Bone marrow (tissue), 2 donors: ENCODE measurements at regions not wholly inside any gene's neighbourhood (a gene's known extent, or its start where the extent isn't known, plus 50 kb on each side); places are given as distances from the start of the nearest gene placed in this dataset.
"Not testable (repeated sequence)": the region's sequence is repeated elsewhere in the genome, so short reads cannot be mapped to it uniquely, and the experiment has no call there.

Experiments used
- DNase-seq, 2 donors: peaks; one replicate each; lab custom pipeline; 2025; lab: John Stamatoyannopoulos, UW

DNA sequence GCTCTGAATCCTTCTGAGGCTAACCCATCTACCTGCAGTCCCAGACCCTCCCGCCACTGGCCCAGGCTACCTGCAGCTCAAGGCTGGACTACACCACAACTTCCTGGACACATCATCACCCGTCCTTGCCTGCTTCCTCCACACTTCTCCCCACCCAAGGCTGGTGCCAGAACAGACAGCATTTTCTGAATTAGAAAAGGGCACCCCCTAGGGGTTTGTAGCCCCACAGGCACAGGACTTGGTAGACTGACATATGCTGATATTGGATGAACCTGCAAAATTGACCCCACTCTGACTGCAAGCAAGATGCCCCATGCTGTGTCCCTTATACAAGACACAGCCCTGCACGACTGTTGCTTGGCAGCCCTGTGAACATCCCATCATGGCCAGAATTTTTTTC, 271.5 kb upstream of the C16orf82 start:
- no peak for DNase-seq

DNA sequence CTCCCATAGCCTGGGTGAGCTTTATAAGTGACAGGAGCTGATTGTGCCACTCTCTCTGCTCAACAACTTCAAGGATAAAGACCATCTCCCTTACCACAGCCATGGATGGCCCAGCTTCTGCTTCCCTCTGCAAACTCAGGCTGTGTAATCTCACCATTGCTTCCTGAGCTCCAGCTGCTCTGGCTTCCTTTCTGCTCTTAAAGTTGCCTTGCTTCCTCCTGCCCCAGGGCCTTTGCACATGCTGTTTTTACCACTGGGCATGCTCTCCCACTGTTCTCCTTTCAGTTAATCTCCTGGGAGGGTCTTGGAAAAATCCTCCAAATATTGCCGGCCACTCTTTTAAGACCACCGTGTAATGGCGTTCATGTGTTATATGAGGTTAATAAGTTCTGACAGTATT, 265.1 kb upstream of the C16orf82 start:
- DNase-seq, result no peak

DNA sequence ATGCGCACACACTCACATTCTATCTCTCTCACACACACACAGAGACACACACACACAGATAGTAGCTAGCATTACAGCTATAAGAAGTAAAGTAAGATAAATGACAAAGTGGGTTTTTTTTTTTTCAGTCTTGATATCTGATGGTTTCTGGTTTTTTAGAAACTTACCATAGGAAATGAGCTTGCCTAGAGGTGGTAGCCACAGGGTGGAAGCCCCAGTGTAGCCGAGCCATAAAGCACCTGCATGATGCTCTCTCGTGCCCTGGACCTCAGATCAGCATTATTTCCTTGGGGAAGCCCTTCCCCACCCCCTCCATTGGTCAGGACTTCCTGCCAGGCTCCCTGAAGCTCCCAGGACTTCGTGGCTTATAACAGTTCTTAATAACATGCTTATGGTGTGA, 264.3 kb upstream of the C16orf82 start:
- no peak for DNase-seq

DNA sequence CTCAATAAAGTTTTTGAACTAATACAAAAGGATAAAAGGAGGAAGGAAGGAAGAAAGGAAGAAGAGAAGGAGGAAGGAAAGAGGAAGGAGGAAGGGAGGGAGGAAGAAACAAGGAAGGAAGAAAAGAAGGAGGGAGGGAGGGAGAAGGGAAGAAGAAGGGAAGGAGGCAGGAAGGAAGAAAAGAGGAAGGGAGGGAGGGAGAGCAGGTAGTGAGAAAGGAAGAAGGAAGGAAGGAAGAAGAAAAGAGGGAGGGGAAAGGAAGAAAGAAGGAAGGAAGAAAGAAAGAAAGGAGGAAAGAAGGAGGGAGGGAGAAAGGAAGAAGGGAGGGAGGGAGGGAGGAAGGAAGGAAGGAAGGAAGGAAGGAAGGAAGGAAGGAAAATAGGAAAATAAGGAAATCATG, 263.8 kb upstream of the C16orf82 start:
- no peak for DNase-seq

DNA sequence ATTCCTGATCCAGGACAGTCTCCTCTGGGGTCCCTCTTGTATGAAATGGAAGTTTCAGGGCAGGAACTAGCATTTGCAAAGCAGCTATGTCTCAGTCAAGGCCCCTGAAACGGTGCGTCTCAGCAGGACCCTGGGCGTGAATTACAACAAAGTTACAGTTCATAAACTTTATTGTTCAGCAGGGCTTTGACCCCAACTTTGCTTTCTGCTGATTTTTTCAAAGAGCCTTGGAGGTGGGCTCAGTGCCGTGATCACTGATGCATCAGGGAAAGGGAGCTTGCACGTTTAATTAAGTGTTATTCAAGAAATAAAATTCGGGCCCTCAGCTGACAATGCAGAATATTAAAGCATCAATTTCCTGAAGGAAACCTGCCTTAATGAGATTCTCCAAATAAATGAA, 260.1 kb upstream of the C16orf82 start:
- DNase-seq, result no peak

DNA sequence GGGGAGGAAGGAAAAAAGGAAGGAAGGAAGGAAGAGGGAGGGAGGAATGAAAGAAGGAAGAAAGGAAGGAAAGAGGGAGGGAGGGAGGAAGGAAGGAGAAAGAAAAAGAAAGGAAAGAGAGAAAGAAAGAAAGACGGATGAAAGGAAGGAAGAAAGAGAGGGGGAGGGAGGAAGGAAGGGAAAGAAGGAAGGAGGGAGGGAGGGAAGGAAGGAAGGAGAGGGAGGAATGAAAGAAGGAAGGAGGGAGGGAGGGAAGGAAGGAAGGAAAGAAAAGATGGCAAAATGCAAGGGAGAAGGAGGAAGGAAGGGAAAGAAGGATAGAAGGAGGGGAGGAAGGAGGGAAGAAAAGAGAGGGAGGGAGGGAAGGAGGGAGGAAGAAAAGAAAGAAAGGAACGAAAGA, 257.3 kb upstream of the C16orf82 start:
- DNase-seq, result no peak

DNA sequence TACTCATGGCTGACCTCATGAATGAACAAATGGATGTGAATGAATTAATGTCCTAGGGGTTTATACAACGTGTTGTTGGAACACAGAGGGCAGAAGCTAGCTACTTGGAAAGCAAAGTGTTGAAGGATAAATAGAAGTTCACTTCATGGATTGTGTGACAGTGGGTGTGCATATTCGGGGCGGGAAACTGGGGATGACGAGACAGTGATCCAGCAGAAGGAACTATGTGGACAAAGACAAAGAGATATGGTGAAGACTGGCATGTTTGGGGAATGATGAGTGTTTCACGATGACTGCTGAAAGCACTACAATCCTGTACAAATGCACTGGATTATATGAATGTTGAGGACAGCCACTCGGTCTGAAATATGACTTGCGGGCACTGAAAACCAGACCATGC, 250.5 kb upstream of the C16orf82 start:
- DNase-seq, result no peak

DNA sequence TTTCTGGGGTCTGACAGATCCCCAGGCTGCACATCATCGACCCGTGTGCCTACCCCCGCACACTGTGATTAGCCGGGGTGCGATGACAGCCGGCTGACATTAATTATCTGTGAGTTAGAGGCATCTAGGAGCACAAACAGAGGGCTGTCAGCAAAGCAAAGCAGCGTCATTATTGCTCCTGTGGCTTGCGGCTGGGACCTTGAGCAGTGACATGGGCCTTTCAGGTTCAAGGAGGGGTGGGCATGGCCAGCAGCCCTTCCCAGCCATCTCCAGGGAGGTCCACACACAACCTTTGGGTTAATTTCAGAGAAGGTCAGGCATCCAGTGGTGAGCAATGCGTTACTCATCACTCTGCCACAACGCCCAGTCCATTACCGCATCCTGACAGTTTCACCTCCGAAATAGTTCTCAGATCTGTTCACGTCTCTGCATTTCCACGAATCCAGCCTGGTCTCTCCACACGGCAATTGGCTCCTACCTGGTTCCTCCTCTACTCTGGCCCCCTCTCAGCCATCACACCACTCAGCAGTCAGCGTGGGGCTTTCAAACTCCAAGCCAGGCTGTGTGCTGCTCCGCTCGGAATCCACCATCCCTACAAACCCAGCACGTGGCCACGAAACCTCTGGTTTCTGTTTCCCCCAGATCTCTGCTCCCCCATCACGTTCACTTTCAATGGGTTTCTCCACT, 249.7 kb upstream of the C16orf82 start:
- no peak for DNase-seq

DNA sequence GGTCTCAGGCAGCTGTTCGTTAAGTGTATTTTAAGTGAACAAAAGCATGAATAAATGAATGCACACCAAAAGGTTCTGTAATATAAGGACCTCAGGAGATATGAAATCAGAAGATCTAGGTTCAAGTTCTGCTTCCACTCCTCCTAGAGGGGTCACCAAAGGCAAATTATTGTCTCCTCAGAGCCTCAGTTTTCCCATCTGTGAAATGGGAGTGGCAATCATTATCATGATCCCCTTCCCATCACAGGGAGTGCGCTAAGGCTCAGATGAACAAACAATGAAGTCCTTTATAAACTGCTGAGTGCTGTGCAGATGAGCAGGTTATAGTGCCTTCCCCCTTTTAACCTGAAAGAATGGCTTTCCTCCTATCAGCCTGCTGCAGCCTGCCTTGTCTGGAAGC, 248.3 kb upstream of the C16orf82 start:
- DNase-seq, result no peak

DNA sequence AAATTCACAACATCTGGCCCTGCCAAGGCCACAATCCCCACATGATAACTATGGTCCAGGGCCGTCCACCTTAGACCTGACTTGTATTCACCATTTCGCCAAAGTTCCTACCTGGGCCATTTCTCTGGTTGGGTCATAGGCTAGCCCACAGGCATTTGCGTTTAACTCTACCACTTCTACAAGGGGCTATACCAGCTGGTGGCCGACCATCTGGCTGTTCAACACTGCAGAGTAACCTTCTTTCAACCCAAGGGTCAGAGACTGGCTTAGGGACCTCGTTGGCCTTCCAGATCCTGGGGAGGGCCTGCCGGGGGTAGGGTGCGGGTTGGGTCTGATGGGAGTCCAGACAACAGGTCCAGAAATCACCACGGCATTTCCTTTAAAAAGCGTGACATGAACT, 242.3 kb upstream of the C16orf82 start:
- no peak for DNase-seq

DNA sequence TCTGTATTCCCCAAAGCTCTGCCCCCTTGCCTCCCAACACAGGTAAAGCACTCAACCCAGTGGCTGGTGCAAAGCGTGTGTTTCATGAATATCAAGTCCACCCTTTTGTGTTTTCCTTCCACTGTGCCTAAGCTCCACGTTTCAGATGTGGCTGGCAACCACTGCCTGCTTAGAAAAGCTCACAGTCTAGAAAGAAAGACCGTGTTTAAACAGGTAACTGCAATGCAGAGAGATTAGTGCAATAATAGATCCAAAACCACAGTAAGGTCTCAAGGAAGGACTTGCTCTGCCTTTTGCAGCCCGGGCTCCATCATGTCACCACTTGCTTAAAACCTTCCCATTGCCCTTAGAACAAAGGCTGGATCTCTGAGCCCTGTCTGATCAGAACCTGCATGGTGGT, 240.2 kb upstream of the C16orf82 start:
- no peak for DNase-seq

DNA sequence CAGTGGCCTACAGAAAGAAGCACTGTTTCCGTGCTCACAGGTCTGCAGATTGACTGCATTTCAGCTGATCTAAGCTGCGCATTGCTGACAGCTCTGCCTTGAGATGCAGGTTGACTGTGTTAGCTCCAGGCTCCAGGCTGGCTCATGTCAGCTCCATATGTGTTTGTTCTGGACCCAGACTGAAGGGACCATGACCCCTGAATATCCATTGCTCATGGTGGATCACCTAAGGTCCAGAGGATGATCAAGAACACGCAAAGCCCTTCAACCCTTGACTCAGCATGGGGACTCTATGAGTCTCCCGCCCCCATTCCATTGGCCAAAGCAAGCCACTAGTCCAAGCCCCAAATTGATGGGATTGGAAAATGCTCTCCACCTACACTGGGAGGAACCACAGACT, 239.3 kb upstream of the C16orf82 start:
- no peak for DNase-seq

DNA sequence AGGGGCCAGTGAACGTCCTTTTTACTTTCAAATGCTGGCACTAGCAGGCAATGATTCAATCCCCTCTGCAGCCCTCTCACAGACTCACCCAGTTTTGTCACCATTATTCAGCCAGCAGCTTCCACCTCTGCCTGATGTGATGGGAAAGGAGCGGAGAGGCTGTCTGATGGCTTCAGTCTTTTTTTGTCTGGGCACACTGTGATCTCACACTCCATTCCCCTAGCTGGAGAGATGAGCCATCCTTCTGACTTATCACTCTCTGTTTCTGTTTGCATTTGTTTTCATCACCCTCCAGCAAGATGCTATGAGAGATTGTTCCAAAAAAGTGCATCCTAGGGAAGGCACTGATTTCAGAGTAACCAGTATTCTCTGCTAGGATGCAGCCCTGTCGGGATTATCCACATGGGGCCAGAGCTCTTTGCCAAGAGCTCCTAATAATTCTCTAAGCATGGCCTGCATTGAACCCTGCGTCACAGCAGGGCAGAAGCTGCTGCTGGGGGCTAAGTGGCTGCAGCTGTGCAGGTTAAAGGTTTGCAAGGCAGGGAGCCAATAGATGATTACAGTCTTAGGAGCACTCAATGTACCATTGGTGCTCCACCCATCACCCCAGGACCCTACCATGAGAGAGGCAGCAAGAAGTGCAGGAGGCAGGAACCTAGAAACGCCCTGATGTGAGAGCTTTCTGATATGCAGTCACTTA, 236.1 kb upstream of the C16orf82 start:
- DNase-seq, result no peak

DNA sequence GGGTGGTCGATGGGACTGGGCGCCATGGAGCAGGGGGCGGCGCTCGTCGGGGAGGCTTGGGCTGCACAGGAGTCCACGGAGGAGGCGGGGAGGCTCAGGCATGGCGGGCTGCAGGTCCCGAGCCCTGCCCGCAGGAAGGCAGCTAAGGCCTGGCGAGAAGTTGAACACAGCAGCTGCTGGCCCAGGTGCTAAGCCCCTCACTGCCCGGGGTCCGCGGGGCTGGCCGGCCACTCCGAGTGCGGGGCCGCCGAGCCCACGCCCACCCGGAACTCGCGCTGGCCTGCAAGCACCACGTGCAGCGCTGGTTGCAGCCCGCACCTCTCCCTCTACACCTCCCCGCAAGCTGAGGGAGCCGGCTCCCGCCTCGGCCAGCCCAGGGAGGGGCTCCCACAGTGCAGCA, 230.6 kb upstream of the C16orf82 start:
- DNase-seq, result not testable (repeated sequence)

DNA sequence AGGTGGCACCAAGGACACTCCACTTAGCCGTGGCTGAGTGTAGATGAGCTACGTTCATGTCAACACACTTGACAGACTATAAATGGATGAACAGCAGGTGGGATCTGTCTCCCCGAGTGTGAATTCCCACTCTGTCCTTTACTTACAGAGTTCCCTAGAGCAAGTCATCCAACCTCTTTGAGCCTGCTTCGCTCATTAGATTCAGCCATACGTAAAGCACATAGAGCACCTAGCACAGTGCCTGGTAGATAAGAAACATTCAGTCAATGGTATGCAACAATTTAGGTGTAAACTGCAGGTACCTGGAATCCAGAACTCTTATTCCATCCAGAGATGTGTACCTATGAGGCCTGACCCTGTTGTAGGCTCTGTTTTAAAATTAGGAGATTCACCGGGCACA, 227.8 kb upstream of the C16orf82 start:
- no peak for DNase-seq

DNA sequence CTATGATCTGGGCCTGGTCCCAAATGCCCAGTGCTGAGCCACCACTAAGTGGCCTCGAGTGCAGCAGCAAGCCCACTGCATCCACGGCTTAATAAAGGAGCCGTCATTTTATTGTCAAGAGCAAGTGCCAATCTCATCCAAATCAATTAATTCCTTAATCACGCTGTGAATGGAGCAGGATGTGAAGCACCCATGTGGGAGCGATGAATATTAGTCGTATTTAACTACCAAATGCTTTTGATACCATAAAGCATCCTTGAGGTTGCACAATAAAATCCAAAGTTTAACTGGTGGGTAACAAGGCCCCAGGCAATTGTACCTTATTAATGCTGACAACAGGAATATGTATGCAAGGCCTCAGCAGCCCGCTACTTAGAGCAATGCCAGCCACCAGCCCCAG, 226.0 kb upstream of the C16orf82 start:
- no peak for DNase-seq

DNA sequence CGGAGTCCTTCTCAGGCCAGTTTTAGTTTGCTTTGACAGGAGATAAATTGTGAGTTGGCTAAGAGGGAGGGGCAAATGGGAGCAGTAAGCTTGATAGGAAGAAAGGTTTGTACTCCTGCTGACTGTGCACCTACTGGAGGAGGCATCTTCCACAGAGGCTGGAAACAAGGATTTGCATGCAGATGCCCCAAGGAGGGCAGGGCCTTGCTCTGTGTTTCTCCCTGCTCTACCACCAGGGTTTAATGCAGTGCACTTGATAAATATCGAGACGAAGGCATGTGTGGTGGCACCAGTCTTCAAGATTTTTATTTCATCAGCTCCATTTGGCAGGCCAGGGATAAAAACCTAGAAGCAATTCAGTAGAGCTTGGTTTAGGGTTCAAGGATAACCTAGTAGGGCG, 210.5 kb upstream of the C16orf82 start:
- DNase-seq, result no peak

DNA sequence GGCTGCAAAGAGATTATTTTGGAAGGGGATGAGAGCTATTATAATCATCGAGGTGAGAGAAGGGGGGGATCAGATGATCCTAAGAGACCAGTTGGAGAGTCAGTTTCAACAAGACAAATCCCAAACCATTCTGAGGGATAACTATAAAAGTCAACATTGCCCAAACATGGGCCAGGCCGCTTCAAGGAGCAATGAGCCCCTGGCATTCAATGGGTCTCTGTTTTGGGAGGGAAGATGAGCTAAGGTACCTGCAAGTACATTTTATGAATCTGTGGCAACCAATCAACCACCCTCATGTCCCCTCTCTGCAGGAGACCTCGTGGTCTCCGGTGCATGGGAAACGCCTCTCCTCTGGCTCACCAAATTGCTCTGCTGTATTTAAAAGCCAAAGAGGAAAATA, 209.9 kb upstream of the C16orf82 start:
- DNase-seq, result no peak

DNA sequence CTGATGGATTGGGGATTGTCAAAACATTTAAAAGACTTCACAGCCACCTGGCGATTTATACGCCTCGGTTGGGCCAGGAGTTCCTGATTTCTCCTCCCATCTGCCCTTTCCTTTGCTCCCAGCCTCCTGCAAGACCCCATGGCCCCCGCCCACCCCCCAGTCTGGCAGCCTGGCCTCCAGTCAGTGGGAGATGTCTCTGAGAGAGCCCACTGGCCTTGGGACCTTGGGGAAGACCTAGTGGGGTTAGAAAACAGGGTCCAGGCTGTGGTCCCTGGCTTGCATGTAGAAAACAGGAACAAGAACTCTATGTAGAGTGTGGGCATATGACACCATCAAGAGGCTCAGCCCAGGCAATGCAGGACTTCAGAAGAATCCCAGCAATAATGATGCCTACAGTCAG, 209.4 kb upstream of the C16orf82 start:
- DNase-seq, result no peak

DNA sequence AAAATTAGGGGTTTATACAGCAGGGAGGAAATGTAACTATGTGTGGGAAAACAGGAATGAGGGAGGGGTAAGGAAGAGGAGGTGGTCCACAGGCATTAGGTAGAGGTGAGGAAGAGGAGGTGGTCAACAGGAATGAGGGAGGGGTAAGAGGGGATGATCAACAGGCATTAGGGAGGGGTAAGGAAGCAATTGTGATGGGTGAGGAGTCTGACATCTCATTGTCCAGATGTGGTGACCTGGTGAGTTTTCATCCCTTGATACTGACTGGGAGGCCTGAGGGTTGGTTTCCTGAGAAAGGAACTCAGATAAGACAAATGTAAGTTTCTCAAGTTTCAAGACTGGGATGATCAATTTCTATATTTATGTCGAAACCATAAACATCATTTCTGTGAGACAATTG, 206.2 kb upstream of the C16orf82 start:
- no peak for DNase-seq

DNA sequence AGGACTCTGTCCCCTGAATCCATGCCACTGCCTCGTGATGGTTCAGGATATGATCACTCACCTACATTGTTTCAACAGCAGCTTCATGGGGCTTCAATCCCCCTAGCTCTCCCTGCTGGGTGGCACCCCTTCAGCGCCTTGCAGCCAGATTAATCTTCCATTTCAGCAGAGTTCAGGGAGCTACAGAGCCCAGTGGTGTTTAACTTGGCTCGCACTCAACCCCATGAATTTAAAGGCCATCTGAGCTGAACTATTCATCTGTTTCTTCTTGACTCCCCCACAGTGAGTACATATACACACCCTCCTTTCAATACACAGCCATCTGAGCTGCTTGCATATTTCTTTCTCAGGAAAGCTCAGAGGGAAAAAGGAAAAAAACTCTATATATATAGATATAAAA, 202.8 kb upstream of the C16orf82 start:
- DNase-seq, result no peak

DNA sequence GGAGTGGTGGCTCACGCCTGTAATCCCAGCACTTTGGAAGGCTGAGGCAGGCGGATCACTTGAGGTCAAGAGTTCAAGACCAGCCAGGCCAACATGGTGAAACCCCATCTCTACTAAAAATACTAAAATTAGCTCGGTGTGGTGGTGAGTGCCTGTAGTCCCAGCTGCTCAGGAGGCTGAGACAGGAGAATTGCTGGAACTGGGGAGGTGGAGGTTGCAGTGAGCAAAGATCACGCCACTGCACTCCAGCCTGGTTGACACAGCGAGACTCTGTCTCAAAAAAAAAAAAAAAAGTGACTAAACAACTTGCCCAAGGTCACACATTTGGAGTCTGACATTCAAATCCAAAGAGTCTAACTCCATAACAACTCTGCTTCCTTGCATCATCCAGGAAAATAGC, 192.4 kb upstream of the C16orf82 start:
- DNase-seq, result not testable (repeated sequence)

DNA sequence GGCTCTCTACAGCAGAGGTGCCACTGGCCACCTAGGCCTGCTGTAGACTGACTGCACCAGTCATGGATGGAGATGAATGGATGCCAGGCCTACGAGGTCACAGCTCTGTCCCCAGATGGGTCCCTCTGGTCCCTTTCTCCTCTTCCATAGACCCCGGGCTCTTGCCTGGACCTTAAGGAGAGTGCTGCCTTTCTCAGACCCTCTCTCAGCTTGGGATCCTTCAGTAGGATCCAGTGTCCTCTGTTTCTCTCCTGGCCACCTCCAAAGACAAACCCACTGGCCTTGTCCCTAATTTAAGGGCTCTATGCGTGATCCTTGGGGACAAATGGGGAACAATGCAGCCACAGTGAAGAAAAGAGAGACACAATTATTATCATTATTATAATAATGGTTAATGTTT, 189.3 kb upstream of the C16orf82 start:
- DNase-seq, result no peak

DNA sequence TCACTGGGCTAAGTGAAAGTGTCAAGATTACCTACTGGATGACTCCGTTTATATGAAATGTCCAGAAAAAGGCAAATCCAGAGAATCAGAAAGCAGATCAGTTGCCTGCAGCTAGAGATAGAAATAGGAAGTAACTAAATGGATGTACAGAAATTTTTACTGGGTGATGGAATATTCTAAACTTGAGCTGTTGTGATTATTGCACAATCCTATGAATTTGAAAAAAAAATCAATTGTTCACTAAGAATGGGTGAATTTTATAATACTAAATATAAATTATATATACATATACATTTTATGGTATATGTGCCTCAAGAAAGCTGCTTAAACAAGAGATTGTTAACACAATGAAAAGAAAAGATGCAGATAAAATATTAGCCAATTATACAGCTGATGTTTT, 181.1 kb upstream of the C16orf82 start:
- no peak for DNase-seq
